ENCODE measurements at regions not wholly inside any gene's neighbourhood (a gene's known extent, or its start where the extent isn't known, plus 50 kb on each side); places are given as distances from the start of the nearest gene placed in this dataset.
"Not testable (repeated sequence)": the region's sequence is repeated elsewhere in the genome, so short reads cannot be mapped to it uniquely, and the experiment has no call there.

- H3K27me3 ChIP-seq (ENCODE audit: low read depth): peaks cover 25% of the 10 kb centered on the region
- no peaks in the 10 kb centered on the region for H3K4me1 ChIP-seq
- TF ChIP-seq CTCF (IDR thresholded peaks at IDR 0.05; ENCODE audit: borderline replicate concordance): peak; percentile 31
- H3K9me3 ChIP-seq (replicated peaks): peaks cover 6% of the 10 kb centered on the region
- no peaks in the 10 kb centered on the region for H3K36me3 ChIP-seq
- no peak overlapping the region for H3K27ac ChIP-seq (replicated peaks)
- intact Hi-C loops (cut with micrococcal nuclease): no loop called here
- no peak for DNase-seq
- H3K4me3 ChIP-seq: no peak overlapping the region
Observed at GRCh38 chr14:106459971-106460730, 933.8 kb downstream of the TMEM121 start.

GRCh38 chr14:106460916-106461315, 934.5 kb downstream of the TMEM121 start:
- intact Hi-C loops (cut with micrococcal nuclease): no loop called here
- Histone ChIP-seq H3K27me3 (ENCODE audit: low read depth) (peaks cover 25% of the 10 kb centered on the region), H3K4me1 (no peaks in the 10 kb centered on the region), H3K36me3 (no peaks in the 10 kb centered on the region), H3K27ac (replicated peaks) (no peak overlapping the region), H3K9me3 (replicated peaks) (peaks cover 6% of the 10 kb centered on the region), H3K4me3 (no peak overlapping the region)
- no peak for TF ChIP-seq CTCF (IDR thresholded peaks at IDR 0.05; ENCODE audit: borderline replicate concordance)
- no peak for DNase-seq

GRCh38 chr14:106466483-106466882, 940.1 kb downstream of the TMEM121 start:
- H3K27me3 ChIP-seq (ENCODE audit: low read depth): peaks cover 24% of the 10 kb centered on the region
- intact Hi-C loops (cut with micrococcal nuclease); H3K27ac ChIP-seq (replicated peaks); H3K4me3 ChIP-seq; DNase-seq; H3K36me3 ChIP-seq; H3K4me1 ChIP-seq; H3K9me3 ChIP-seq (replicated peaks): not testable (repeated sequence)

GRCh38 chr14:106468869-106469268, 942.5 kb downstream of the TMEM121 start:
- DNase-seq; H3K4me1 ChIP-seq; H3K9me3 ChIP-seq (replicated peaks); H3K36me3 ChIP-seq; intact Hi-C loops (cut with micrococcal nuclease); H3K4me3 ChIP-seq; H3K27ac ChIP-seq (replicated peaks): not testable (repeated sequence)
- peaks cover 27% of the 10 kb centered on the region for H3K27me3 ChIP-seq (ENCODE audit: low read depth)

GRCh38 chr14:106470028-106470427, 943.6 kb downstream of the TMEM121 start:
- H3K36me3 ChIP-seq; H3K4me3 ChIP-seq; DNase-seq; H3K4me1 ChIP-seq; H3K27ac ChIP-seq (replicated peaks); H3K9me3 ChIP-seq (replicated peaks); intact Hi-C loops (cut with micrococcal nuclease): not testable (repeated sequence)
- peaks cover 32% of the 10 kb centered on the region for H3K27me3 ChIP-seq (ENCODE audit: low read depth)

GRCh38 chr14:106474261-106475028, 948.1 kb downstream of the TMEM121 start:
- intact Hi-C loops (cut with micrococcal nuclease); H3K4me1 ChIP-seq: not testable (repeated sequence)

GRCh38 chr14:106475214-106475613, 948.8 kb downstream of the TMEM121 start:
- peaks cover 17% of the 10 kb centered on the region for H3K27me3 ChIP-seq (ENCODE audit: low read depth)
- intact Hi-C loops (cut with micrococcal nuclease); DNase-seq; H3K4me3 ChIP-seq; H3K9me3 ChIP-seq (replicated peaks); H3K4me1 ChIP-seq; H3K27ac ChIP-seq (replicated peaks); H3K36me3 ChIP-seq: not testable (repeated sequence)

More at GRCh38 chr14:106474261-106475028, 948.1 kb downstream of the TMEM121 start:
- H3K4me3 ChIP-seq; H3K36me3 ChIP-seq; DNase-seq; H3K27ac ChIP-seq (replicated peaks); H3K9me3 ChIP-seq (replicated peaks): not testable (repeated sequence)
- peaks cover 25% of the 10 kb centered on the region for H3K27me3 ChIP-seq (ENCODE audit: low read depth)

- H3K4me1 ChIP-seq; H3K36me3 ChIP-seq; intact Hi-C loops (cut with micrococcal nuclease); H3K9me3 ChIP-seq (replicated peaks); H3K27me3 ChIP-seq (ENCODE audit: low read depth); DNase-seq; H3K4me3 ChIP-seq; H3K27ac ChIP-seq (replicated peaks): not testable (repeated sequence)
Observed at GRCh38 chr14:106477600-106477999, 951.2 kb downstream of the TMEM121 start.

GRCh38 chr14:106480287-106480686, 953.9 kb downstream of the TMEM121 start:
- DNase-seq, H3K4me1 ChIP-seq: not testable (repeated sequence)

GRCh38 chr14:106482213-106482612, 955.8 kb downstream of the TMEM121 start:
- H3K27ac ChIP-seq (replicated peaks); intact Hi-C loops (cut with micrococcal nuclease); H3K36me3 ChIP-seq; H3K4me1 ChIP-seq; H3K9me3 ChIP-seq (replicated peaks); DNase-seq; H3K4me3 ChIP-seq: not testable (repeated sequence)
- H3K27me3 ChIP-seq (ENCODE audit: low read depth): peaks cover 12% of the 10 kb centered on the region

More at GRCh38 chr14:106480287-106480686, 953.9 kb downstream of the TMEM121 start:
- H3K27me3 ChIP-seq (ENCODE audit: low read depth); H3K4me3 ChIP-seq; H3K36me3 ChIP-seq; H3K27ac ChIP-seq (replicated peaks); intact Hi-C loops (cut with micrococcal nuclease); H3K9me3 ChIP-seq (replicated peaks): not testable (repeated sequence)
